Right lobe of liver (tissue), 6 donors: ENCODE measurements at regions not wholly inside any gene's neighbourhood (a gene's known extent, or its start where the extent isn't known, plus 50 kb on each side); places are given as distances from the start of the nearest gene placed in this dataset.
"Not testable (repeated sequence)": the region's sequence is repeated elsewhere in the genome, so short reads cannot be mapped to it uniquely, and the experiment has no call there.

Experiments
- ATAC-seq, 4 donors: fragments of 200-7000 bp; cut with Tn5 transposase; one replicate each; pipeline ENCODE4 v1.9.1; 2020; ENCODE audit warnings: mild to moderate bottlenecking in 4 of 4, moderate library complexity in 4 of 4
- DNase-seq, 3 donors: peaks; one replicate each; pipeline ENCODE4 v3.0.0-alpha.2; 2020
- H3K27ac ChIP-seq, 3 donors: fragments of 200-600 bp; one replicate each; pipeline ENCODE4 v1.8.0; 2022
- H3K27me3 ChIP-seq, 2 donors: fragments of 200-600 bp; one replicate each; pipeline ENCODE4 v1.8.0; 2022
- H3K36me3 ChIP-seq, 4 donors: fragments of 200-600 bp; sonication (generic) in 1 of 4; one replicate each; pipeline versions ENCODE4 v1.5.1 to v1.8.0; 2017 to 2022; ENCODE audit warnings: control low read depth in 1 of 4
- H3K4me1 ChIP-seq, 4 donors: fragments of 200-600 bp; sonication (generic) in 1 of 4; one replicate each; pipeline versions ENCODE4 v1.5.1 to v1.8.0; 2017 to 2022; ENCODE audit warnings: control low read depth in 1 of 4
- H3K4me3 ChIP-seq, 3 donors: fragments of 200-600 bp; one replicate each; pipeline ENCODE4 v1.8.0; 2022
- H3K9me3 ChIP-seq, 4 donors: fragments of 200-600 bp; sonication (generic) in 1 of 4; one replicate each; pipeline versions ENCODE4 v1.5.1 to v1.8.0; 2017 to 2022; ENCODE audit warnings: control low read depth in 1 of 4
- POLR2A ChIP-seq: fragments of 450-650 bp; IDR thresholded peaks from one replicate; pipeline ENCODE4 v1.6.1; 2017; ENCODE audit warnings: antibody characterized with exemption, mild to moderate bottlenecking
- WGBS: methylation state at CpG from one replicate; pipeline ENCODE4 v1.1.6; 2018; ENCODE audit warnings: low coverage, low lambda C conversion rate; ENCODE audit not compliant: insufficient coverage; ENCODE audit errors: missing lambda C conversion rate; 5-methylcytosine and 5-hydroxymethylcytosine counted together
- intact Hi-C, 2 donors: fragments of 100-400 bp; cut with DNase I; formaldehyde crosslinking; loops; one replicate each; pipeline versions ENCODE4 v1.11.2 to v1.14.1; 2022
- TF ChIP-seq, protein P1 (sequence below), 4 donors: fragments of 200-600 bp in 3 of 4; fragments of 450-650 bp in 1 of 4; IDR thresholded peaks; one replicate each; pipeline versions ENCODE4 v1.5.1 to v1.8.0; 2016 to 2022; ENCODE audit warnings: antibody characterized with exemption in 4 of 4, mild to moderate bottlenecking in 2 of 4
- donor health status: DM: no; HTN: yes; CAD: no.
- donor health status: DM: no; HTN: no; CAD: no.
- donor health status: DM: no; HTN: no; CAD: no.
- donor health status: DM: no; HTN: yes; CAD: no.
- donor health status: DM: no; HTN: yes; CAD: no.

- Histone ChIP-seq H3K9me3 (no peaks in the 10 kb centered on the region), H3K27me3 (no peaks in the 10 kb centered on the region), H3K4me1 (no peaks in the 10 kb centered on the region), H3K4me3 (no peak overlapping the region), H3K36me3 (no peaks in the 10 kb centered on the region), H3K27ac (no peak overlapping the region)
- DNase-seq (no peak), ATAC-seq (no peak)
- WGBS: 53% methylated on average over 7 of the region's 7 CpGs
- TF ChIP-seq POLR2A: no peak
- TF ChIP-seq, protein P1, sequence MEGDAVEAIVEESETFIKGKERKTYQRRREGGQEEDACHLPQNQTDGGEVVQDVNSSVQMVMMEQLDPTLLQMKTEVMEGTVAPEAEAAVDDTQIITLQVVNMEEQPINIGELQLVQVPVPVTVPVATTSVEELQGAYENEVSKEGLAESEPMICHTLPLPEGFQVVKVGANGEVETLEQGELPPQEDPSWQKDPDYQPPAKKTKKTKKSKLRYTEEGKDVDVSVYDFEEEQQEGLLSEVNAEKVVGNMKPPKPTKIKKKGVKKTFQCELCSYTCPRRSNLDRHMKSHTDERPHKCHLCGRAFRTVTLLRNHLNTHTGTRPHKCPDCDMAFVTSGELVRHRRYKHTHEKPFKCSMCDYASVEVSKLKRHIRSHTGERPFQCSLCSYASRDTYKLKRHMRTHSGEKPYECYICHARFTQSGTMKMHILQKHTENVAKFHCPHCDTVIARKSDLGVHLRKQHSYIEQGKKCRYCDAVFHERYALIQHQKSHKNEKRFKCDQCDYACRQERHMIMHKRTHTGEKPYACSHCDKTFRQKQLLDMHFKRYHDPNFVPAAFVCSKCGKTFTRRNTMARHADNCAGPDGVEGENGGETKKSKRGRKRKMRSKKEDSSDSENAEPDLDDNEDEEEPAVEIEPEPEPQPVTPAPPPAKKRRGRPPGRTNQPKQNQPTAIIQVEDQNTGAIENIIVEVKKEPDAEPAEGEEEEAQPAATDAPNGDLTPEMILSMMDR (IDR thresholded peaks at IDR 0.05): no peak
- intact Hi-C loops: loop anchor here in 1 of 2 donors (10.0 kb wide), 1 partner anchor 621 kb away; no protein-coding TSS in a partner anchor
These were observed 167.8 kb upstream of the GK2 start for GRCh38 chr4:79575709-79576428.

DNA sequence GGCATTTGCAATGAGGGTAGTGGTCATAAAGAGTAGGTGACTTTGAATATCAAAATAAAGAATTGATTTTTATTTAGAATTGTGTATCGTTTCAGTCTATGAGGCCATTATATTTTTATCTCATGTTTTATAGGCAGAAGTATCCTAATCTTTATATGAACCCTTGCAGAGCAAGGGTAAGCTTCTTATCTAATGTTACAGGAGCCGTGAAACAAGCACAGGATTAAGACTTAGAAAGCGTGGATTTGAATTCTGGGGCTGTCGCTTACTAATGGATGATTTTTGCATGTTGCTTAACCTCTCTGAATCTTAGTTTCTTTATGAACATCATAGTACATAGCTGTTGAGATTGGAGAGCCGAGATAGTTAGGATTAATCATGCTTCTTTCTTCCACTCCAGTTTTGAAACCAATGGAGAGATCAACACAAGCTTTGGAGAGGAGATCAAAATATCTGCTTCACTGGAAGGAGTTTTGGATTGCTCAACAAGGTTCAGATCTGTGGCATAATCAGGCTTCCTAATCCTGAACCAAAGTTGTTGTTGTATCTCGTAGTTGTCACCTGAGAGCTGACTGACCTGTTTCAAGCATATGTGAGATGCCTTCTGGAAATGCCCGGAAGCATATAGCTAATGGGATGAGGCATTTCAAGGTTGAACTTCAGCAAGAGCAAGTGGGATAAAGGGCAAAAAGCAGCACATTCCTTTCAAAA lies 166.9 kb upstream of the GK2 start:
- intact Hi-C loops: loop anchor here in 1 of 2 donors (10.0 kb wide), 1 partner anchor 620 kb away; no protein-coding TSS in a partner anchor
- Histone ChIP-seq H3K27me3 (no peaks in the 10 kb centered on the region), H3K4me1 (no peaks in the 10 kb centered on the region), H3K4me3 (no peak overlapping the region), H3K9me3 (no peaks in the 10 kb centered on the region), H3K27ac (no peak overlapping the region), H3K36me3 (no peaks in the 10 kb centered on the region)
- no peak for TF ChIP-seq POLR2A
- TF ChIP-seq, protein P1 (IDR thresholded peaks at IDR 0.05): no peak
- no peak for DNase-seq
- no peak for ATAC-seq
- WGBS: 60% methylated on average over 7 of the region's 7 CpGs

- Histone ChIP-seq H3K4me3 (no peak overlapping the region), H3K36me3 (no peaks in the 10 kb centered on the region), H3K4me1 (no peaks in the 10 kb centered on the region), H3K27ac (no peak overlapping the region), H3K9me3 (no peaks in the 10 kb centered on the region), H3K27me3 (no peaks in the 10 kb centered on the region)
- intact Hi-C loops: no loop called here
- 42% methylated on average over 1 of the region's 1 CpG for WGBS
- no peak for TF ChIP-seq POLR2A
- TF ChIP-seq, protein P1 (IDR thresholded peaks at IDR 0.05): no peak
- ATAC-seq: no peak
- no peak for DNase-seq
These were observed 155.2 kb upstream of the GK2 start for GRCh38 chr4:79563219-79563618.

DNA sequence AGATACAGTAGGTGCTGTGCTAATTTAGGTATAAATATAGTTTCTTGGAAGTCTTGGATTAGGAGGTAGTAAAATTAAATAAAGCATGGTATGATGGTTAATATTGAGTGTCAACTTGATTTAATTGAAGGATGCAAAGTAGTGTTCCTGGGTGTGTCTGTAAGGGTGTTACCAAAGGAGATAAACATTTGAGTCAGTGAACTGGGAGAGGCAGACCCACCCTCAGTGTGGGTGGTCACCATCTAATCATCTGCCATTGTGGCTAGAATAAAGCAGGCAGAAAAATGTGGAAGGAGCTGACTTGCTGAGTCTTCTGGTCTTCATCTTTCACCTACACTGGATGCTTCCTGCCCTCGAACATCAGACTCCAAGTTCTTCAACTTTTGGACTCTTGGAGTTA lies 153.7 kb upstream of the GK2 start:
- TF ChIP-seq, protein P1 (IDR thresholded peaks at IDR 0.05): no peak
- TF ChIP-seq POLR2A: no peak
- ATAC-seq (no peak), DNase-seq (no peak)
- Histone ChIP-seq H3K36me3 (no peaks in the 10 kb centered on the region), H3K27ac (no peak overlapping the region), H3K9me3 (no peaks in the 10 kb centered on the region), H3K27me3 (no peaks in the 10 kb centered on the region), H3K4me1 (no peaks in the 10 kb centered on the region), H3K4me3 (no peak overlapping the region)
- 13% methylated on average over 1 of the region's 1 CpG for WGBS
- intact Hi-C loops: no loop called here

DNA sequence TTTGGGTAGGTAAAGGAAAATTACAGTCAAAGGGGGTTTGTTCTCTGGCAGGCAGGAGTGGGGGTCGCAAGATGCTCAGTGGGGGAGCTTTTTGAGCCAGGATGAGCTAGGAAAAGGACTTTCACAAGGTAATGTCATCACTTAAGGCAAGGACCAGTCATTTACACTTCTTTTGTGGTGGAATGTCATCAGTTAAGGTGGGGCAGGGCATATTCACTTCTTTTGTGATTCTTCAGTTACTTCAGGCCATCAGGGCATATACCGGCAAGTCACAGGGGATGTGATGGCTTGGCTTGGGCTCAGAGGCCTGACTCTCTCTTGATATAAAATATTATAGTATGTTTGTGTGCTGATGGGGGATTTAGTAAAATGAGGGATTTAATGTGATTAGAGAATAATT lies 151.4 kb upstream of the GK2 start:
- H3K27me3 ChIP-seq, H3K9me3 ChIP-seq, DNase-seq, intact Hi-C loops, ATAC-seq, H3K36me3 ChIP-seq, H3K4me3 ChIP-seq, H3K4me1 ChIP-seq, H3K27ac ChIP-seq: not testable (repeated sequence)
- WGBS: 67% methylated on average over 2 of the region's 2 CpGs
